WTC11 (cell line): ENCODE measurements at regions not wholly inside any gene's neighbourhood (a gene's known extent, or its start where the extent isn't known, plus 50 kb on each side); places are given as distances from the start of the nearest gene placed in this dataset.

ENCODE experiments used
- FOXK1 ChIP-seq: sonication (generic); formaldehyde crosslinking; IDR thresholded peaks from 2 replicates; pipeline ENCODE4 v1.8.0; 2022; ENCODE audit warnings: mild to moderate bottlenecking, moderate library complexity, missing genetic modification reagents
- NFYB ChIP-seq: sonication (generic); formaldehyde crosslinking; conservative IDR thresholded peaks from 2 replicates; pipeline ENCODE4 v1.8.0; 2022; ENCODE audit warnings: low read depth, missing genetic modification reagents
- TF ChIP-seq, protein P1 (sequence below): fragments of 200-600 bp; IDR thresholded peaks from 2 replicates; pipeline ENCODE4 v1.8.0; 2022; ENCODE audit warnings: antibody characterized with exemption

DNA sequence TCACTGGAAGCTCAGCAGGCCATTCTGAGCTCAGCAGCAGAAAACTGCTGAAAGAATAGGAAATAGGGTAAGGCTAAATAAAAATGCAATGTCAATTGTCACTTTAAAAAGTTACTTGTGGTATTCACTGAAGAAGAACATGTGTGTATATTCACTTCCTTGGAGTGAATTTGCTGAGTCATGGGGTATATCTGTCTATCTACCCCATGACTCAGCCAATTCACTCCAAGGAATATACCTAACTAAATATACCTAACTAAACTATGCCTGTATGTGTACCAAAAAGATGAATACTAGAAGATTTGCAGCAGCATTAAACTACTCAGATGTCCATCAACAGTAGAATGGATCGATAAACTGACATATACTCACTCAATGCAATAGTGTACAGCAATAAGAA, 69.5 kb upstream of the KCNAB1 start:
- TF ChIP-seq NFYB: no peak
- TF ChIP-seq FOXK1: no peak
- TF ChIP-seq, protein P1, sequence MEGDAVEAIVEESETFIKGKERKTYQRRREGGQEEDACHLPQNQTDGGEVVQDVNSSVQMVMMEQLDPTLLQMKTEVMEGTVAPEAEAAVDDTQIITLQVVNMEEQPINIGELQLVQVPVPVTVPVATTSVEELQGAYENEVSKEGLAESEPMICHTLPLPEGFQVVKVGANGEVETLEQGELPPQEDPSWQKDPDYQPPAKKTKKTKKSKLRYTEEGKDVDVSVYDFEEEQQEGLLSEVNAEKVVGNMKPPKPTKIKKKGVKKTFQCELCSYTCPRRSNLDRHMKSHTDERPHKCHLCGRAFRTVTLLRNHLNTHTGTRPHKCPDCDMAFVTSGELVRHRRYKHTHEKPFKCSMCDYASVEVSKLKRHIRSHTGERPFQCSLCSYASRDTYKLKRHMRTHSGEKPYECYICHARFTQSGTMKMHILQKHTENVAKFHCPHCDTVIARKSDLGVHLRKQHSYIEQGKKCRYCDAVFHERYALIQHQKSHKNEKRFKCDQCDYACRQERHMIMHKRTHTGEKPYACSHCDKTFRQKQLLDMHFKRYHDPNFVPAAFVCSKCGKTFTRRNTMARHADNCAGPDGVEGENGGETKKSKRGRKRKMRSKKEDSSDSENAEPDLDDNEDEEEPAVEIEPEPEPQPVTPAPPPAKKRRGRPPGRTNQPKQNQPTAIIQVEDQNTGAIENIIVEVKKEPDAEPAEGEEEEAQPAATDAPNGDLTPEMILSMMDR: no peak
